Epithelial cell of proximal tubule (primary cell): ENCODE measurements at regions not wholly inside any gene's neighbourhood (a gene's known extent, or its start where the extent isn't known, plus 50 kb on each side); places are given as distances from the start of the nearest gene placed in this dataset.
A peak's percentile ranks its signal among the peaks of the same experiment; 100 is the strongest.

Experiments
- DNase-seq: peaks from one replicate; pipeline ENCODE4 v3.0.0-alpha.2; 2011; ENCODE audit warnings: low read depth
- H3K4me3 ChIP-seq: 2 replicates; pipeline ENCODE4 v1.5.1; 2011; ENCODE audit warnings: low read depth, mild to moderate bottlenecking, low read length
- TF ChIP-seq, protein P1 (sequence below): conservative IDR thresholded peaks from 2 replicates; pipeline ENCODE4 v1.5.1; 2012; ENCODE audit warnings: low read depth, mild to moderate bottlenecking, low read length

DNA sequence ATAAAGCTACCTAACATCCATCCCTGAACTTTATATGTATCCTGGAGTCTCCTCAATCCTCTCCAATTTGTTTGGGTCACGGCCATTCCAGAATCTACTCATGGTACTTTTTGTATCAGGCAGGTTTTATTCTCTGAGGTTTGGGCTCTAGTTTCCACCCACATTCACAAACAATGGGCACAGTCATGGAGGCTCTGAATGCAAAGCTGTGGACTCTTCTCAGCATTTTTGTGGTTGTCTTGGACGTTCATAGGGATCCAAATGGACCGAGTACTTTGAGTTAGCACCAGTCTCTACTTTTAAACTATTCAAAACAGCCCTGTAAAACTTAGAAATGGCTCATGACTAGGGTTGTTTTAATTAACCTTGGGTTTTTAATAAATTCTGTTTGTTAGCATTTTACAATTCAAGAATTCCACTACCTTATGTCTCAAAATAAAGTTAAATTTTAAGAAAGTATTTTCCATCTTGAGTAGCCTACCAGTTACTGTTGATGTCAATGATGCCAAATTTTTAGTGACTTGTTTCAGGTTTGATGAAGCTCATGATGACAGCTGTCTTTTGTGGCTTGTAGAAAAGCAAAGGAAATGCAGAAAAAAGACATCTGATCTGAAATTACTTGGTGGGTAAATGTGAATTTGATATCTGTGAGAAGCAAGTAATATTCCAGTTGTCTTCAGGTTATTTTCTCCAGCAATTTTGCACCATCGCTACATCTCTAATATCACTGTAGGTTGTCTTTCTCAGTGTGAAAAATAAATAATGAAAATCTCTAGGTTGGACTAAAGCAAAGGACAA lies 275.7 kb upstream of the THBS1 start:
- DNase-seq = no peak
- no peak overlapping the region for H3K4me3 ChIP-seq
- TF ChIP-seq, protein P1, sequence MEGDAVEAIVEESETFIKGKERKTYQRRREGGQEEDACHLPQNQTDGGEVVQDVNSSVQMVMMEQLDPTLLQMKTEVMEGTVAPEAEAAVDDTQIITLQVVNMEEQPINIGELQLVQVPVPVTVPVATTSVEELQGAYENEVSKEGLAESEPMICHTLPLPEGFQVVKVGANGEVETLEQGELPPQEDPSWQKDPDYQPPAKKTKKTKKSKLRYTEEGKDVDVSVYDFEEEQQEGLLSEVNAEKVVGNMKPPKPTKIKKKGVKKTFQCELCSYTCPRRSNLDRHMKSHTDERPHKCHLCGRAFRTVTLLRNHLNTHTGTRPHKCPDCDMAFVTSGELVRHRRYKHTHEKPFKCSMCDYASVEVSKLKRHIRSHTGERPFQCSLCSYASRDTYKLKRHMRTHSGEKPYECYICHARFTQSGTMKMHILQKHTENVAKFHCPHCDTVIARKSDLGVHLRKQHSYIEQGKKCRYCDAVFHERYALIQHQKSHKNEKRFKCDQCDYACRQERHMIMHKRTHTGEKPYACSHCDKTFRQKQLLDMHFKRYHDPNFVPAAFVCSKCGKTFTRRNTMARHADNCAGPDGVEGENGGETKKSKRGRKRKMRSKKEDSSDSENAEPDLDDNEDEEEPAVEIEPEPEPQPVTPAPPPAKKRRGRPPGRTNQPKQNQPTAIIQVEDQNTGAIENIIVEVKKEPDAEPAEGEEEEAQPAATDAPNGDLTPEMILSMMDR = no peak

DNA sequence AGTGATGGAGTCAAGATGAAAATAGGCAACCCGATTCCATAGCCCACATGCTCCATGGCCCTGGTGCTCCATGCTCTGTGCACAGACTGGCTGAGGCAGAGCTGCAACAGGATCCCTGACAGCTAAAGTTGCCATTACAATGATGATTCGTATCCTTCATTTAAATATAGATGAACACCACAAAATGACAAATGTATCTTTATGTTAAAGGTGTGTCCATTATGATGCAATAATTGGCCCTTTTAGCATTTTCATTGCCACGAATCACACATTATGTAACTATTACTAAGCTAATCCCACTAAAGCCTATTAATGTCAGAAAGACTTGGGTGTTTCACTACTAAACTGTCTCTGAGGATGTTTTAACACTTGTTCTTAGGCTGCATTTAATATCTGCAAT lies 270.2 kb upstream of the THBS1 start:
- TF ChIP-seq, protein P1 = no peak
- no peak for DNase-seq
- H3K4me3 ChIP-seq = no peak overlapping the region

DNA sequence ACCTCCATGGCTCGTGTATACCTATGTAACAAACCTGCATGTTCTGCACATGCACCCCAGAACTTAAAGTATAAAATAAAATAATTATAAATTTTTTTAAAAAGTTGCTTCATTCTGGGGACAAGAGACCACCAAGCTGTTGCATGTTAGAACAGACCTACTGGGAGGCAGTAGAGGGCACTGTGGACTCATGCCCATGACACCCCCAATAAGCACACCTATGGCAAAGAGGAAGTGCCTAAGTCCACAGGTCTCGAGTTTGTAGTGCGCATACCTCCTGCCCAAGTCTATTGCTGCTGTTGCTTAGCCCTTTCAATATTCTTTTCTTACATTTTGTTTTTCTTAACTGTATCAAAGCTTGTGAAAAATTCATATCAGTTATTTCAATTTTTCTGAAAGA lies 267.9 kb upstream of the THBS1 start:
- TF ChIP-seq, protein P1 = peak; percentile 52
- DNase-seq = no peak
- no peak overlapping the region for H3K4me3 ChIP-seq

DNA sequence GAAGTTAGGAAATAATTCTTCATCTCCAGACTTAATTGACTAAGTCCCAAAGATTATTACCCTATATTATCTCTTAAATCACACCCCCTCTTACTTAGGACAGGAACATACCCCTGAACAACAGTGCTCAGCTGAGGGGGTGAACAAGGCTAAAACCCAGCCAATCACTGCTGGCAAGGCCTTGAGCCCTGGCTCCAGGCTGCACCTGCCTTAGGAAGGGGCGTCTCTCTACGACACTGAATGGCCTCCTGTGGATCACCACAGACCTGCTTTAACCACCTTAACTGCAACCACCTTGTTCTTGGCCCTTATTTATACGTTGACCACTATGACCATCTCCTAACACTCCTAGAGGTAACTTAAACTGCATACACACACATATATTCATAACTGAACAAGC lies 267.4 kb upstream of the THBS1 start:
- no peak overlapping the region for H3K4me3 ChIP-seq
- TF ChIP-seq, protein P1 = no peak
- DNase-seq = no peak

DNA sequence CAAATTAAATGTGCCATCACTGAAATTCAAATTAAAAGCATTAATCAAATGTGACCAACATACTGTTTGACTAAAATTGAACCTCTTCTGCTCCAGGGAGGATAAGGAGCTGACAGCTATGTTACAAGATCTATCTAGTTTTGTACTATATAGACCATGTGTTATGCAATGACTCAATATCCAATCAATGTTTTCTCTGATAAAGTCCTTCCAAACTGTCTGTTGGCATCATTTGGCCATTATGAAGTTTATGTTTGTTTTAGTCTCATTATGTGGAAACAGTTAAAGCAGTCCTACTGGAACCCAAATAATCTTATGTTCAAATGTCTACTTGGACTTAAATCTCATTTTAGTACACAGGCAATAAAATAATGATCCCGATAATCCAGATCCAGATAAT lies 267.0 kb upstream of the THBS1 start:
- DNase-seq = no peak
- H3K4me3 ChIP-seq = no peak overlapping the region
- TF ChIP-seq, protein P1 = no peak

DNA sequence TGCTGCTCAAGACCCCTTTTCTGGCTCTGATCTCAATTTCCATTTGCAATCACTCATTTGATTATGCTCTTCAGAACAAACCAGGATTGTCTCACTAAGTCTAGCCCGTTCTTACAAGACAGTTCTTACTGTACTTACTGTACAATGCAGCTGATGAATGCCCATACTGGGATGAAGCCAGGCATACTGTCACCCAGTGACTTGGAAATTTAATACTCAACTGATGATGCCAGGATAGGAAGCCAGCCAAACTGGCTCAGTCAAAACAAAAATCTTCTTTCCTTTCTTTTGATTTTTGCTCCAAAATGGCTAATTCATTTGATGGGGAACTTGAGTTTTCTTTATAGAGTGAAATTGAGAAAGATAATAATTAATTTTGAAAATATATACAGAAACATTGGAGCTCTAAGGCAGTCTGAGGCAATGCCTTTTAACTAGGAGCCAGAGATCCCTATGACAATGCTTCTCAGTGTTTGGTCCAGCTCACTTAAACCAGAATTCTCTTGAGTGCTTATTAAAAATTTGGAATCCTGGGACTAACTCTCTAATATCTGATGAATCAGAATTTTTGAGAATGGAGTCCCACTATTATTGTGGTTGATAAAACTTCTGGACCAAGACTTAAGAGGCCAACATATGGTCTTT lies 265.6 kb upstream of the THBS1 start:
- DNase-seq = no peak
- no peak overlapping the region for H3K4me3 ChIP-seq
- TF ChIP-seq, protein P1 = no peak
